HTR-8/SVneo (cell line): ENCODE measurements at regions not wholly inside any gene's neighbourhood (a gene's known extent, or its start where the extent isn't known, plus 50 kb on each side); places are given as distances from the start of the nearest gene placed in this dataset.
A peak's percentile ranks its signal among the peaks of the same experiment; 100 is the strongest.

Experiments used
- DNase-seq: peaks from one replicate; pipeline ENCODE4 v3.0.0; 2011; ENCODE audit warnings: low spot score, mixed read lengths; ENCODE audit not compliant: insufficient read length
- FAIRE-seq: peaks from 2 replicates; lab custom pipeline; 2011; peaks lifted over from hg19 to GRCh38; lab: Jason Lieb, UNC

DNA sequence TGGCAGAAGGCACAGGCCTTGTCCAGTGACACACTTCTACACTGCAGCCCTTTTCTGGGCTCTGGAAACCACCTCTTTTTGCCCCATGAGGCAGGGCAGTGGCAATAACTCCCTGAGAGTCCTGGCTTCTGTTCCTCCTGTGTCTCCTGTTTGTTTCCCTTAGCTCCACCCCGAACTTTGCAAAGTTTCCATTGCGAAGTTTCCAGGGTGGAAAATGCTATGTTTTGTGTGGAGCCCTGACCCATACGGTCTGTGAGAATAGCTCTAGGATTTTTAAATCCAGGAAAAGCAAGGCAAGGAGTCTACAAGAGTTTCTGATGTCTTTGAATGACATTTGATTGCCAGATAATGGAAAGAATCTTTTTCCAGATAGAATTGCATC is 92.2 kb upstream of the AKR1E2 start:
- FAIRE-seq (no peak), DNase-seq (no peak)

DNA sequence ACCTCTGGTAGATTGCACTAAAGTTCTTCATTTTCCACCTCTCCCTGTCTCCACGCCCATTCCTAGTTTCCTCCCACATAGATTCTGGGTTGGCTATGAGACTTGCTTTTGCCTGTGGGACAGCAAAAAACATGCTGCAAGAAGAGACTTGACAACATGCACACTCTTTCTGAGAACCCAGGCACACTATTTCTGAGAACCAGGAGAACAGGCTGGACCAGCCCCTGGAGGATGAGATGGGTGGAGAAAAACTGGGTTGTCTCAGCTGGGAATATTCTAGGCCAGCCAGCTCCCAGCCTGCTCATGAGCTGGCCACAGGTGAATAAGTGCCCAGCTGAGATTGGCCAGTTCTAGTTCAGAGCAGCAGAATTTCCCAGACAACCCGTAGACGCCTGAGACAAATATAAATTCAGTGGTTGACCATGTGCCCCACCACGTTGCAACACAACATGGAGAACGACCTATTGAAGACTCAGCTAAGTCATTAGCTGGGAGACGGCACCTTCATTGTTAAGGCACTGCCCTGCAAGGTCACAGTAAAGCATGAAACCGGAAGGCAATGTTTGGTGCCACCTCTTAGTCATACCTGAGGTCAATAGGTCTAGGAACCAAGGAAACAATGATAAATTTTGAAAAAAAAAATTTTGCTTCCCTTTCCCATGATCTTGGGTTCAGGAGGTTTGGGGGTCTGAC is 92.7 kb upstream of the AKR1E2 start:
- no peak for DNase-seq
- FAIRE-seq: no peak

DNA sequence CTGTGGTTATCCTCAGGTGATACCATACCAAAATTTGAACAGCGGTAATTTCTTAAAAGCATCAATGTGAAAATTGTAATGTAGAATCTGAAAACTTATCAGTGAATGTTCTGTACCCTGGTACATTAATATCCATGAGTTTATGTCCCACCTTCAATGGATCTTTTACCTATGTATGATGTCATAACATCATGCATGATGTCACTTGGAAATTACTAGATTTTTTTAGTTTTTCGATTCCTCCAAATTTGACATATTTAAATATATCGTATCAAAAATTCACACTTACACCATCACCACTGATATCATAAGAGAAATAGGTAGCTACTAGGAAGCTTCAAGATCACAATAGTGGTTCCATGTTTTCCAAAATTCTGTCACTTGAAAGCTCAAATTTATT is 95.0 kb upstream of the AKR1E2 start:
- DNase-seq: no peak
- FAIRE-seq: no peak

DNA sequence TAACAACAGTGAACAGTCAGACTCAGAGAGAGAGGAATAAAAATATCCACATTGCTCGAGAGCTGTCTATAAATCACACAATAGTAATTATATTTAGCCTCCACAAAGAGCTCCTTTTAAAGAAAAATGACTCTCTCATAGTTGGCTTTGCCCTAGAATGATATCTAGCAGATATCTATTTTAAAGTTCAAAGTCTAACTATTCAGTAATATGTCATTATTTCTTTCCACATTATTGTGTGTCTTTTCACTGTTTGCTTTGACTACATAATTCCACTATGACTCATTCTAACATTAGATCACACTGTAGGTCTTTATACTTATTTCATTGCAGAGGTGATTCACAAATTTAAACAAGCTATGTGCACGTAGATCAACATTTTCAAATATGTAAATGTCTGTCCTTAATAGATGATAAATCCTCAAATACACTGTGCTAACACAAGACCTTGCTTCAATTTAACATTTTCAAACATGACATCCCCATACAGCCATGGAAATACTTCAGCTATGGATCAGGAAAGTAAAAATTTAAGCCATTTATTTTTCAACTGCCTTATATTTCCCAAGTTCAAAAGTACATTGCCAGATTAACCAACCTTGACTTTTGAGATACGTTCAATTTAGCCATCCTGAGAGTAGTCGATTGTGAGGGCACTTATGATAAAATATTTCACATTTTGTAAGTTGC is 99.9 kb upstream of the AKR1E2 start:
- peak; percentile 28 for DNase-seq
- no peak for FAIRE-seq

DNA sequence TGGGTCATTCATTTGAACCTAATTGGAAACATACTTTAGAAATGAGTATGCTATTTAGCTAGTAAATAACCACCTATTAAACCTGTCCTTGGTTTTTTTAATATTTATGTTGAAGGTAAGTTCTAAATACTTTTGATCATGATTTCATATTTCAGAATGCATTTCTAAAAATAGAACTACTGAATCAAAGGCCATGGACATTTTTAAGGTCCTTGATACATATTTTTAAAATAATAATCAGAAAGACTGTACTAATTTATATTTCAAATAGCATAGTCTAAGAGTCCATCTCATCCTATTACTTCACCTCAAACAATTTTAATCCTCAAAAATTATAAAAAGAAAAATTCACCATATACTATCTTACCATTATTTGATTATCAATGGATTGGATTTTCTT is 102.1 kb upstream of the AKR1E2 start:
- no peak for FAIRE-seq
- DNase-seq: no peak

DNA sequence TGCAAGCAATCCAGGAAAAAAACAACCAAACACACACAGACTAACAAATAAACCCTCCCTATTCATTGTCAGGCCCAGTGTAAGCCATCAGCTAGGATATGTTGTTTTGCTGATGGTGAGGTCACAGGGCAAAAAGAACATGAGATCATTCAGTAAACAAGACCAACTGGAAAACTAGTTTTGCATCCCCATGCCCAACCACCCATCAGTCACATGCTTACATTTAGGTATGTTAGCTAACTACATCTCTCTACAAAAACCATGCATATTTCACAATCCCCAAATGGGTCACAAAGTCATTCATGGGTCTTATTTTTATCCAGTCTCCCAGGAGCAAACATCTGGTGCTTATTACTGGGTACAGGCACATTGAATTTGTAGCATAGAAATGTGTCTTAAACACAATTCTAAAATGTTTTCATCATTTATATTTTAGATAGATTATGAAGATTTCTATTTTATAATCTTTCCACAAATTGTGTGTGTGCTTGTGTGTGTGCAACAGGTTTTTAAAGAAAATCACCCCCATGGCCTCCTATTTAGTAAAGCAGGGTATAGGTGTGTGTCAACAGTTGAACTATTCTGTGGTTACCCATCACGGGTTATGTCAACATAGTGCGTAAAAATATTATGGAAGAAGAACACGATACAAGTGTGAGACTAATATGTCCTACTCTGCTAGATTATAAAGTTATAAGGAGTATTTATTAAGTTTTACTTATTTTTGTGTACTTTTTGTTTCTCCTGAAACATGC is 103.8 kb upstream of the AKR1E2 start:
- FAIRE-seq: no peak

DNA sequence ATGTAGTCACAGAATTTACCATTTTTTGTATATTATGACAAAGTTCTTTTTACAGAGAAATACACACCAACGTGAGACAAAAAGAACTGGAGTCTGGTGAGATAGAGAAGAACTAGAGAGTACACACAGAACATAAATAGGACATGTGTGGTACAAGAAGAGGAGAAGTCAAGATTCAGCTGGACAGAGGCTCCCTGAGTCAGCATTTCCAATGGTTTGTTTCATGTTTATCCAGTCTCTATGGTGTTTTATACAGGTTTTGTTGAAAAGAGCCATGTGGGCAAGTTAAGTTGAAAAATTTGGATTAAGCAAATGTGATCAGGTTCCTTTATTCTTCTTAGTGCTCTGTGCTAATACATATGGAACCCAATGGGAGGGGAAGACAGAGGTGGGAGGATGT is 105.5 kb upstream of the AKR1E2 start:
- DNase-seq (no peak), FAIRE-seq (no peak)

More for the DNA sequence above, 103.8 kb upstream of the AKR1E2 start:
- no peak for DNase-seq

DNA sequence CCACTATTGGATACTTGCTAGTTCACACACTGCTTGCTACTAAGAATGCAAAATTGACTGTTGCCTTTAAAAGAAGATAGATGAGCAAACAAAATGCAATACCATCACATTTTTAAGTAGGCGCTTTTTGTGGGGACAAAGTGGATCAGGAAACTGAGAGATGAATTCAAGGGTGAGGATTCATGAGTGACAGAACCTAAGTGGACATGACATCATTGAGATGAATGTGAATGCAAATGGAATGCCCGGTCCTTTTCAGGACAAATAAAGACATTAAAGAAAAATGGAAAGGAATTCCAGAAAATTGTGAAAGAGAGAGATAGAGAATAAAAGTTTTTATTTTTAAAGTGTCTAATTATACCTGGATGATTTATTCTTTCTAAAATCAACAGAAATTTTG is 106.3 kb upstream of the AKR1E2 start:
- FAIRE-seq: no peak

DNA sequence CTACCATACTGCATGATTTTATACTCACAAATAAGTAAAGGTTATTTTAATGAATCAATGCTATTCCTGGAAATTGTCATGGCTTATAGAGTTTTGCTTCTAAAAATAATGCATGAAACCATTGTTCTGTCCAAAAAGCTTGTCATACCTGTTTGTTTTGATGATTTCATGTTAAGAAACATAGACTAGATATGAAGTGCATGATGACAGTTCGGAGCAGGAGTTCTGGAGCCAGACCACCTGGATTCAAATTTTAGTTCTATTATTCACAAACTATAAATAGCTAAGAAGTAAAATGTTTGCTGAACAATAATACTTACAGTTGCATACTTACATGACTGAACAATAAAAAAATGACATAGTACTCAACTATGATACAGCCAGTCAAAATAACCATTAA is 107.0 kb upstream of the AKR1E2 start:
- no peak for FAIRE-seq
- no peak for DNase-seq

More for the DNA sequence above, 106.3 kb upstream of the AKR1E2 start:
- no peak for DNase-seq

DNA sequence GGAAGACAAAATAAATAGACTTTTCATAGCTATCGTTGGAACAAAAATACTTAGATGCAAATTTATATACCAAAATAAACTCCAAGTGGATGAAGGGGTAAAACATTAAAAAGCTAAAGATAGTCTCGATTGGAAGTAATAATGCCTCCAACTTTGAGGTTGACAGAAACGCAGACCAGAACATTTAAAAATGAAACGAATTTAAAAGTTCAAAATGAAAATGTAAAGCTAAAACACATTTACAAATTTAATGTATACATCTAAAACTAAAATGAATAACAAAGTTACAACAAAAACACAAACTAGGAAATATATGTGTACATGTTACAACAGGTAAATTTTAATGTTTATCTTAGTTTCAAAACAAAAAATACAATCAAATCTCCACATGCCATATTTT is 107.5 kb upstream of the AKR1E2 start:
- no peak for FAIRE-seq

DNA sequence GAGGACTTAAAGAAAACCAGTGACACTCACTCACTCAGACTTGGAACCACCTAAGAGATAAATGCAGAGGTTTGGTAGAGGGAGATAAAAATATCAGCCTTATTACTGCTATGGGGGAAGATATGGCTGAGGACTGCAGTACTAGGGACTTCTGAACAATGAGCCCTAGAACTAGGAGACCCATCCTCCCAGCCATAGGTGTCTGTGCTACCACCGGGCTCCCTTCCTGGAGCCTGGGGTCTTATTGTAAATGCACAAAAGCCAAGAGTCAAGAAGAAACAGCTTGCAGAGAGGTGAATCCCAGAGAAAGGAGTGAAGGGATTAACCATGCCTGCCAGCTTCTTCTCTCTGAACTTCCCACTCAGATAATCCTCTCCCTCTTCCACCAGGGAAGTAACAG is 108.3 kb upstream of the AKR1E2 start:
- no peak for FAIRE-seq
- DNase-seq: no peak

More for the DNA sequence above, 107.5 kb upstream of the AKR1E2 start:
- no peak for DNase-seq

DNA sequence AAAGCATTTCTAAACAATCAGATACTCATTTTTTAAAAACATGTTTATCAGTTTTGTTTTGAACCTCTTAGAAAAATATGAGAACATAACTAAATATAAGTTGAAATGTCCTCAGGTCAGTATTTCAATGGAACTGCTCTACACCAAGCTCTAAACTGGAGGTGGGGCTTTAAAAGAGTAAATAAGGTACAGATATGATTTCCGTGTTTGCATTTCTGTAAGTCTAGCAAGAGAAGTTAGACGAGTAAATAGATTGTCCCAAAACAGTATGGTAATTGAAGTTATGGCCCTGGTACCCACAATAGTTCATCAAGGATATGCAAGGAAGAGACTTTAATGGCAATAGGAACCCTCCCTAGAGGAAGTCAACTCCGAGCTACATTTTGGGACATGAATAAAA is 115.1 kb upstream of the AKR1E2 start:
- FAIRE-seq (no peak), DNase-seq (no peak)

DNA sequence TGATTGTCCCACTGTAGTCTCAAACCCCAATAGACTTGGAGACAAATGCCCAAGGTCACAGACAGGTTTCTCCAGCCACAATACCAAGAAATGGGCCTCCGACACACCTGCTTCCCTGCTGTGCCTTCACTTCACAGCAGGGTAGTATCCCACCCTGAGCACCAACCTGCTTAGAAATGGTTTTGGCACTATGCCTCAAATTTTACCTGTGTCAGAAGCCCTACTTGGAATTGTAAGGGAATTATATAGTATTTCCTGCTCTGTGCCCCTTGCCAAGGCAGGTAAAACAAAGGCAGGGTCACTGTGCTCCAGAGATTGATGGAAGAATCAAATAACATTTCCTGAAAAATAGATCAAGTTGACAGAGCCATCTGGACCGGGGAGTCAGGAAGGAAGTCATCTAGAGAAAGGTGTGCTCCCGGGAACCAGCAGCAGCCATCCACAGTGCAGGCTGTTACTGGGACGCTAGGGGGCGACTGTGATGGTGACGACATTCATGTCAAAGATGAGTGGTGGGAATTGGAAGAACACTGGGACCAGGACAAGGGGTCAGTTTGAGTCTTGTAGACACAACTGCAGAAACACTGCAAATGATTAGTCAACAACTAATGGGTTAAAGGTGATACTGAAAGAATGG is 117.8 kb upstream of the AKR1E2 start:
- FAIRE-seq: no peak
- DNase-seq: no peak

DNA sequence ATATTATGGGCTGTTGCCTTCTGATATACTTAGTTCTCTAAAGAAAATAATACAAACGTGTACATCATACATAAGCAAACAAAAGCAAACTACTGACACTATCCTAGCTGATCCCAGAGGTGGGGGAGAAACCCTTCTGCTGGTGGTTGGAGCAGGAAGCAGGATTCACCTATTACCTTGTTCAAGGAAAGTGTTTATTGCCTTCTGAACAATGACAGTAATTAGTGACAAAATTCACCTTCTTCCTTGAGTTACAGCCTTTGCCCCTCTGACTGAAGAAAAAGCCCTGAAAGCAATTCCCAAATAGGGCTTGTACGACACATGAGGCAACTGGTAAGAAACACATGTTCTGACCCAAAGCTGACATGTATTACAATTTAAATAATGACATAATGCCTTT is 118.8 kb upstream of the AKR1E2 start:
- DNase-seq: no peak
- no peak for FAIRE-seq

DNA sequence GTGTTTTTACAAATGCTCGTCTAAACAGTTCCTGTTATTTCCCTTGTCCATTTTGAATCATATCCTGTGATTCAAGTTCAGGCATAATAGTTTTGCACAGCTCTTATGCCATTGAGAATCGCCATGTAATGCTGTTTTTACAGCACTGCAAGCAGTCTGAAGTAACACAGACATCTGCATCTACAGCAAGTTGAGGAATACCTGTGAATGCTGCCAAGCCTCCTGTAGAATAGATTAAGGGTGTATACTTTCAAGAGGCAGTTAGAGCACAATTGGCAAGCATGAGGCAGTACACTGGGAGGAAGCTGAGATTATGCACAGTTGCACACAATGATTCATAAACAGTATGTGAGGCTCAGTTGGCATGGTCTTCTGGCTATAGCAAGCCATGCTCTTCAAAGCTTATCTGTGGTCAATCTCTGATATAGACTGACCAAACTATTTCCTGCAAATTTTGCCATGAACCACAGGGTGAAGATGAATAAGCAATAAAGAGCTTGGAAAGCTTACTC is 121.9 kb upstream of the AKR1E2 start:
- DNase-seq (peak; percentile 61), FAIRE-seq (peak; percentile 9)

DNA sequence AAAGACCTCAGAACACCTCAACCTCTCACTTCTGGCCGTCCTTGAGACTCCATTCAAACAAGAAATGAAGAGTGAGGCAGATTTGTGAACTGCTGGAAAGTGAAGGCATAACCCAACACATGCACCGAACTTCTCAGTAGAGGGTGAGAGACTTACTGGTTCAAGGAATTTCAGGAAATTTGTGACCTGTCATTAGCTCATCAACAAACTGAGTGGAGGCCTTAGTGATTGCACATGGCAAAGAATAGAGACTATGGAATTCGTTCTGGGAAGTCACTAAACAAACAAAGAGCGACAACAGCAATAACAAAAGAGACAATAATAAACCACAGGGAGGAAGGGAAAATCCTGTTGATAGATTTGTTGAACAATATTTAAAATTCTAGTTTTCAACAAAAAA is 125.0 kb upstream of the AKR1E2 start:
- no peak for DNase-seq
- no peak for FAIRE-seq

DNA sequence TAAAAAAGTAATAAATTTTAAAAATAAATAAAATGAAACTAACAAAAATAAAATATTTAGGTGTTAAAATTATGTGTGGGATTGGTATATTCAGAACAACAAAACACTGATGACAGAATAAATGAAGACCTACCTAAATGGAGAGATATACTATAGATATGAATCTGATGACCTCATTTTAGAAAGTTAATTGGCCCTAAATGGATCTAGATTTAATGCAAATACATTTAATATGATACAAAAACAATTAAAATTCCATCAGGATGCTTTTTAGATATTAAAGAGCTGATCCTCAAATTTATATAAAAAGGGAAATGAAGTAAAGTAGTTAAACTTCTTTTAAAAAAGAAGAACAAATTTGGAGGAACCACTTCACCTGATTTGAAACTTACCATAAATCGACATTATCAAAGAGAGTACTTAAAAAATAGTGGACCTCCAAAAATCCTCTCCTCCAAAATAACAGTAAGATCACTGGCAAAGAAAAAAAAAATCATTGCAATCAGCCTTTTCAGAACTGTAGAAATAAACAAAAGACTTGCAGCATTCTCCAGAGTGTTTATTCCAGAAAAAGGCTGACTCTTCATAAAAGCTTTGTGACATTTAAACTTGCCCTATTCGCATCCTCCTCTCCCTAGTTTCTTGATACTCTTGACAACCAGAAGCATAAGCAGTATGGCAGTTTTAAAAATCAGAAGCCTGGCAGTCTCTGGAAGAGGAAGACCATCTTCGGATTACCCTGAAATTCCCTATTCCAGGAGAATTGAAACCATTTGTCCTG is 125.9 kb upstream of the AKR1E2 start:
- FAIRE-seq: no peak
- DNase-seq: no peak

DNA sequence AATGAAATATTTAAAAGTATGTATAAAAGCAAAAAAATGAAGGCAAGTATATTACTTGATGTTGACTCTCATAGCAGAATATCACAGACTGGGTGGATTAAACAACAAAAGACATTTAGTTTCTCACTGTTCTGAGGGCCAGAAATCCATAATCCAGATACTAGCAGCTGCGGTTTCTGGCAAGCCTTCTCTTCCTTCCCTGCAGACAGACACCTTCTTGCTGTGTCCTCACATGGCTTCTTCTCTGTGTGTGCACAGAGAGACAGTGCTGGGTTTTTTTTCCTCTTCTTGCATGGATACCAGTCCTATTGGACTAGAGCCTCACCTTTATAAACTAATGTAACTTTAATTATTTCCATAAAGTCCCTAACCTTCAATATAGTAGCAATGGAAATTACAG is 127.9 kb upstream of the AKR1E2 start:
- no peak for DNase-seq
- no peak for FAIRE-seq

DNA sequence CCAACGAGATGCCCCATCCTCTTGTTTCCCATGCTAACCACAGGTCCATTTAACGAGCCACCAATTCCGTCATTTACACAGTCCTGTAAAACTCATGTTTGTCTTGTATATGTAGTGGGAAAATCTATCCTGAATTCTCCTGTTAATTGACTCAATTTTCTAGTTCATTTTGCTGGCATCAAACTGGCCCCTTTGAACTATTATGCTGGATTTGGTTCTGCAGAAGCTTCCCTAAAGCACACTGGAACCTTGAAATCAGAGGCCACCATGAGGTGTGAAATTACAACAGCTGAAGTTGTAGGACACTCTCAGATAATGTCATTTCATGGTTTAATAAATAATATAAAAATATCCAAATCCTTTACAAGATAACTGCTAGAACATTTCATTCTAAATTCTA is 129.8 kb upstream of the AKR1E2 start:
- DNase-seq (no peak), FAIRE-seq (no peak)

DNA sequence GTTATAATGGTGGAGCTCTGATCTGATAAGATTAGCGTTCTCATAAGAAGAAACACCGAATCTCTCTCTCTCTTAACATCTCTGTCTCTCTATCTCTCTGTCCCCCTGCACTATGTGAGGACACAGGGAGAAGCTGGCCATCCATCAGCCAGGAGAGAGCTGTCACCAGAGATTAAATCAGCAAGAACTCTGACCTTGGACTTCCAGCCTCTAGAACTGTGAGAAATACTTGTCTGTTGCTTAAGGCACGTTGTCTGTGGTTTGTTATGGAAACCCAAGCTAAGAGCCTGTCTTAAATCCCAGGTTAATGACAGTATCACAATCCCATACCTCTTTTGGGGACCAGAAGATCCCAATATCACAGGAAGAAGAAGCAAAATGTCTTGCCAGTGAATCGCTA is 132.0 kb upstream of the AKR1E2 start:
- FAIRE-seq (no peak), DNase-seq (no peak)
